ENCODE measurements at regions not wholly inside any gene's neighbourhood (a gene's known extent, or its start where the extent isn't known, plus 50 kb on each side); places are given as distances from the start of the nearest gene placed in this dataset.

DNA sequence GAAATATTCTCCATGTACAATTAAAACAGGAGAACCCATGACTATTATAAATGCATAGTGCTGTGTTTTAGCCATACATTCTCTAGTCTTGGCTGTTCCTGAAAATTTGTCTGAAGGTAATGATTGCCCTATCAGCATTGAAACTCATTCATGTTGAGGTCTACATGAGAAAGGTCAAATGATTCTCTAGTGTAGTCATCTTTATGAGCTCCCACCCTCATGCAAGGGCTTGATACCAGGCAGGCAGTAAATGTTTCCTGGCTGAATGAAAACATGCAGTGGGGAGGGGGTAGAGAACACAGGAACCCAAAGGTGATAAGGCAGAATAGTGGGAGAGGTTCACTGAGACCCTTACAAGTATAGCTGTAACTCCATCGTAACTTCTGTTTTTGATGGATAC, 424.3 kb downstream of the COG6 start:
- TF ChIP-seq POLR2A (IDR thresholded peaks at IDR 0.05), result no peak
- TF ChIP-seq, protein P1, sequence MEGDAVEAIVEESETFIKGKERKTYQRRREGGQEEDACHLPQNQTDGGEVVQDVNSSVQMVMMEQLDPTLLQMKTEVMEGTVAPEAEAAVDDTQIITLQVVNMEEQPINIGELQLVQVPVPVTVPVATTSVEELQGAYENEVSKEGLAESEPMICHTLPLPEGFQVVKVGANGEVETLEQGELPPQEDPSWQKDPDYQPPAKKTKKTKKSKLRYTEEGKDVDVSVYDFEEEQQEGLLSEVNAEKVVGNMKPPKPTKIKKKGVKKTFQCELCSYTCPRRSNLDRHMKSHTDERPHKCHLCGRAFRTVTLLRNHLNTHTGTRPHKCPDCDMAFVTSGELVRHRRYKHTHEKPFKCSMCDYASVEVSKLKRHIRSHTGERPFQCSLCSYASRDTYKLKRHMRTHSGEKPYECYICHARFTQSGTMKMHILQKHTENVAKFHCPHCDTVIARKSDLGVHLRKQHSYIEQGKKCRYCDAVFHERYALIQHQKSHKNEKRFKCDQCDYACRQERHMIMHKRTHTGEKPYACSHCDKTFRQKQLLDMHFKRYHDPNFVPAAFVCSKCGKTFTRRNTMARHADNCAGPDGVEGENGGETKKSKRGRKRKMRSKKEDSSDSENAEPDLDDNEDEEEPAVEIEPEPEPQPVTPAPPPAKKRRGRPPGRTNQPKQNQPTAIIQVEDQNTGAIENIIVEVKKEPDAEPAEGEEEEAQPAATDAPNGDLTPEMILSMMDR (IDR thresholded peaks at IDR 0.05), result no peak
